HL-60 (cell line): ENCODE measurements at regions not wholly inside any gene's neighbourhood (a gene's known extent, or its start where the extent isn't known, plus 50 kb on each side); places are given as distances from the start of the nearest gene placed in this dataset.

ENCODE experiments used
- DNase-seq, 2 experiments: peaks; one replicate each; pipeline ENCODE4 v3.0.0-alpha.2; 2010 to 2020; ENCODE audit warnings: low read depth in 1 of 2, low spot score in 1 of 2
- H3K27ac ChIP-seq: fragments of 250-450 bp; sonication (Bioruptor Pico); replicated peaks from 2 replicates; pipeline ENCODE4 v1.5.1; 2020; ENCODE audit warnings: mild to moderate bottlenecking, moderate library complexity
- H3K27me3 ChIP-seq: fragments of 250-450 bp; sonication (Bioruptor Pico); 2 replicates; pipeline ENCODE4 v1.5.1; 2021; ENCODE audit warnings: mild to moderate bottlenecking, moderate library complexity; ENCODE audit not compliant: insufficient read depth, poor library complexity, severe bottlenecking
- H3K4me3 ChIP-seq: replicated peaks from 2 replicates; pipeline ENCODE4 v1.5.1; 2011; ENCODE audit warnings: mild to moderate bottlenecking, control low read depth, low read length; ENCODE audit not compliant: insufficient read depth
- CTCF ChIP-seq: IDR thresholded peaks from one replicate; pipeline ENCODE4 v1.5.1; 2011; ENCODE audit warnings: low read length, control low read depth, inconsistent platforms; ENCODE audit not compliant: insufficient read depth
- GABPA ChIP-seq: IDR thresholded peaks from 2 replicates; pipeline ENCODE4 v1.6.1; 2012; ENCODE audit warnings: low read depth
- POLR2AphosphoS5 ChIP-seq: IDR thresholded peaks from 2 replicates; pipeline ENCODE4 v1.6.1; 2012; ENCODE audit warnings: low read depth
- REST ChIP-seq: IDR thresholded peaks from 2 replicates; pipeline ENCODE4 v1.6.1; 2012; ENCODE audit warnings: low read depth; ENCODE audit not compliant: insufficient replicate concordance
- SPI1 ChIP-seq: IDR thresholded peaks from 2 replicates; pipeline ENCODE4 v1.6.1; 2012; ENCODE audit warnings: low read depth, mild to moderate bottlenecking, borderline replicate concordance

GRCh38 chr16:85380905-85381737 is 232.0 kb upstream of the GSE1 start:
- no peak for DNase-seq
- TF ChIP-seq REST = no peak
- TF ChIP-seq SPI1 = no peak
- TF ChIP-seq CTCF = no peak
- TF ChIP-seq POLR2AphosphoS5 = no peak
- no peak for TF ChIP-seq GABPA
- Histone ChIP-seq H3K27ac (no peak overlapping the region), H3K4me3 (no peak overlapping the region), H3K27me3 (peaks cover 7% of the 10 kb centered on the region)

- no peak overlapping the region for H3K4me3 ChIP-seq
- no peak overlapping the region for H3K27ac ChIP-seq
- DNase-seq = no peak
- TF ChIP-seq POLR2AphosphoS5 (no peak), CTCF (no peak), REST (no peak), SPI1 (no peak), GABPA (no peak)
- H3K27me3 ChIP-seq = peaks cover 7% of the 10 kb centered on the region
Observed at GRCh38 chr16:85381738-85382592, 231.2 kb upstream of the GSE1 start.

GRCh38 chr16:85382717-85383118 is 230.4 kb upstream of the GSE1 start:
- Histone ChIP-seq H3K4me3 (no peak overlapping the region), H3K27me3 (peaks cover 7% of the 10 kb centered on the region), H3K27ac (no peak overlapping the region)
- DNase-seq = no peak
- TF ChIP-seq SPI1 = no peak
- TF ChIP-seq CTCF = no peak
- TF ChIP-seq REST = no peak
- no peak for TF ChIP-seq GABPA
- no peak for TF ChIP-seq POLR2AphosphoS5
